ENCODE measurements at regions not wholly inside any gene's neighbourhood (a gene's known extent, or its start where the extent isn't known, plus 50 kb on each side); places are given as distances from the start of the nearest gene placed in this dataset.

DNA sequence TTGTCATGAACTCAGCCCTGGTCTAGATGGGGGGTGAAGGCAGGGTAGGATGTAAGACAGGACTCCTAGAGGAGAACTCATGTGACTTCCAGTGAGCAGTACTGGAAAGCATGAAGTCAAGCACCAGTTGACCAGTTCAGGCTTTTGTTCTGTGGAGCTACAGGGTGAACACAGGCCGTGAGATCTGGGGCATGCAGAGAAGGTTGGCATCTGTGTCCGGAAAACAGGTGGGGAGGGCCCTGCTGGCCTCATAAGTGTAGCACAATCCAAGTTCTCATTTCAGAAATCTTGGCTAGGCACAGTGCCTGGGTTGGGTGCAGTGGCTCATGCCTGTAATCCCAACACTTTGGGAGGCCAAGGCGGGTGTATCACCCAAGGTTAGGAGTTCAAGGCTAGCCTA is 50.9 kb upstream of the SPATS2L start:
- no peak for DNase-seq (ENCODE audit: low read depth)
